ENCODE measurements at regions not wholly inside any gene's neighbourhood (a gene's known extent, or its start where the extent isn't known, plus 50 kb on each side); places are given as distances from the start of the nearest gene placed in this dataset.

- Histone ChIP-seq H3K4me3 (ENCODE audit: insufficient read depth in 1 of 2, low read depth in 1 of 2, low read length in 2 of 2) (no peak overlapping the region), H3K36me3 (ENCODE audit: control insufficient read depth in 1 of 2, insufficient read depth in 2 of 2, low read depth in 1 of 2, low read length in 2 of 2) (peaks cover 5 to 22% of the 10 kb centered on the region in 2 experiments), H4K8ac (ENCODE audit: low read length) (peak overlapping the region; percentile 72), H3K14ac (ENCODE audit: low read length in 2 of 2) (no peak overlapping the region), H3K18ac (ENCODE audit: low read depth in 1 of 2, low read length in 2 of 2) (peak overlapping the region in 1 of 2 experiments; percentile 50), H4K91ac (ENCODE audit: low read length) (peak overlapping the region; percentile 53), H3K79me1 (replicated peaks; ENCODE audit: low read length, poor library complexity, severe bottlenecking) (peaks cover 5% of the 10 kb centered on the region), H2AK5ac (ENCODE audit: low read length, severe bottlenecking) (no peak overlapping the region), H2AFZ (ENCODE audit: low read depth, low read length) (no peak overlapping the region), H2BK15ac (ENCODE audit: low read depth, poor library complexity, severe bottlenecking) (no peak overlapping the region), H3K4ac (ENCODE audit: low read depth in 1 of 2, low read length in 2 of 2) (no peak overlapping the region), H3K23ac (ENCODE audit: low read length in 2 of 2) (no peak overlapping the region), H2BK12ac (ENCODE audit: low read length in 2 of 2) (peak overlapping the region; percentile 28 to 75), H3K4me2 (ENCODE audit: low read length, poor library complexity, severe bottlenecking) (no peak overlapping the region), H2BK5ac (ENCODE audit: low read depth, low read length, poor library complexity, severe bottlenecking) (no peak overlapping the region), H3K9me3 (ENCODE audit: control insufficient read depth, low read length) (no peaks in the 10 kb centered on the region), H3K27ac (ENCODE audit: low read length, poor library complexity, severe bottlenecking) (no peak overlapping the region), H3K9ac (ENCODE audit: low read length) (no peak overlapping the region), H3K27me3 (ENCODE audit: control insufficient read depth in 1 of 2, insufficient read depth in 1 of 2, low read length in 2 of 2) (peaks cover 2 to 20% of the 10 kb centered on the region in 2 experiments), H3K4me1 (ENCODE audit: control insufficient read depth, insufficient read depth, low read depth, low read length) (peaks cover 38% of the 10 kb centered on the region), H2BK120ac (ENCODE audit: low read depth, low read length) (no peak overlapping the region)
- 92% methylated on average over 10 of the region's 10 CpGs for WGBS
- DNase-seq, result no peak
Observed at GRCh38 chr17:64774888-64775540, 112.9 kb upstream of the SMURF2 start.

- Histone ChIP-seq H2BK15ac (ENCODE audit: low read depth, poor library complexity, severe bottlenecking) (peak overlapping the region; percentile 19), H2BK5ac (ENCODE audit: low read depth, low read length, poor library complexity, severe bottlenecking) (no peak overlapping the region), H4K8ac (ENCODE audit: low read length) (peak overlapping the region; percentile 28), H3K9me3 (ENCODE audit: control insufficient read depth, low read length) (no peaks in the 10 kb centered on the region), H2BK12ac (ENCODE audit: low read length in 2 of 2) (no peak overlapping the region), H3K36me3 (ENCODE audit: control insufficient read depth in 1 of 2, insufficient read depth in 2 of 2, low read depth in 1 of 2, low read length in 2 of 2) (peaks cover 5 to 31% of the 10 kb centered on the region in 2 experiments), H3K27me3 (ENCODE audit: control insufficient read depth in 1 of 2, insufficient read depth in 1 of 2, low read length in 2 of 2) (peaks cover 0 to 11% of the 10 kb centered on the region in 2 experiments), H3K4ac (ENCODE audit: low read depth in 1 of 2, low read length in 2 of 2) (no peak overlapping the region), H2AK5ac (ENCODE audit: low read length, severe bottlenecking) (no peak overlapping the region), H2BK120ac (ENCODE audit: low read depth, low read length) (peak overlapping the region; percentile 39), H3K18ac (ENCODE audit: low read depth in 1 of 2, low read length in 2 of 2) (peak overlapping the region in 1 of 2 experiments; percentile 38), H3K14ac (ENCODE audit: low read length in 2 of 2) (no peak overlapping the region), H2AFZ (ENCODE audit: low read depth, low read length) (no peak overlapping the region), H3K9ac (ENCODE audit: low read length) (no peak overlapping the region), H3K27ac (ENCODE audit: low read length, poor library complexity, severe bottlenecking) (no peak overlapping the region), H3K4me2 (ENCODE audit: low read length, poor library complexity, severe bottlenecking) (peak overlapping the region; percentile 20), H3K4me1 (ENCODE audit: control insufficient read depth, insufficient read depth, low read depth, low read length) (peaks cover 33% of the 10 kb centered on the region), H3K4me3 (ENCODE audit: insufficient read depth in 1 of 2, low read depth in 1 of 2, low read length in 2 of 2) (peak overlapping the region in 1 of 2 experiments; percentile 3), H3K23ac (ENCODE audit: low read length in 2 of 2) (no peak overlapping the region), H4K91ac (ENCODE audit: low read length) (no peak overlapping the region), H3K79me1 (replicated peaks; ENCODE audit: low read length, poor library complexity, severe bottlenecking) (peaks cover 5% of the 10 kb centered on the region)
- 35% methylated on average over 17 of the region's 18 CpGs for WGBS
- peak; percentile 85 for DNase-seq
Observed at GRCh38 chr17:64773836-64774761, 112.0 kb upstream of the SMURF2 start.

- peaks cover 28% of the 10 kb centered on the region for H3K4me1 ChIP-seq (ENCODE audit: control insufficient read depth, insufficient read depth, low read depth, low read length)
- WGBS, result 78% methylated on average over 3 of the region's 6 CpGs
- no peak overlapping the region for H3K4me3 ChIP-seq (ENCODE audit: insufficient read depth in 1 of 2, low read depth in 1 of 2, low read length in 2 of 2)
- no peak overlapping the region for H2BK15ac ChIP-seq (ENCODE audit: low read depth, poor library complexity, severe bottlenecking)
- H3K4me2 ChIP-seq (ENCODE audit: low read length, poor library complexity, severe bottlenecking), result no peak overlapping the region
- no peak overlapping the region for H3K23ac ChIP-seq (ENCODE audit: low read length in 2 of 2)
- peaks cover 4 to 38% of the 10 kb centered on the region in 2 experiments for H3K36me3 ChIP-seq (ENCODE audit: control insufficient read depth in 1 of 2, insufficient read depth in 2 of 2, low read depth in 1 of 2, low read length in 2 of 2)
- peaks cover 5% of the 10 kb centered on the region for H3K79me1 ChIP-seq (replicated peaks; ENCODE audit: low read length, poor library complexity, severe bottlenecking)
- no peak overlapping the region for H3K14ac ChIP-seq (ENCODE audit: low read length in 2 of 2)
- H2AFZ ChIP-seq (ENCODE audit: low read depth, low read length), result no peak overlapping the region
- H4K8ac ChIP-seq (ENCODE audit: low read length), result no peak overlapping the region
- no peak overlapping the region for H3K4ac ChIP-seq (ENCODE audit: low read depth in 1 of 2, low read length in 2 of 2)
- peak overlapping the region in 1 of 2 experiments; percentile 38 for H3K18ac ChIP-seq (ENCODE audit: low read depth in 1 of 2, low read length in 2 of 2)
- H2BK120ac ChIP-seq (ENCODE audit: low read depth, low read length), result no peak overlapping the region
- no peaks in the 10 kb centered on the region for H3K9me3 ChIP-seq (ENCODE audit: control insufficient read depth, low read length)
- peak overlapping the region in 1 of 2 experiments; percentile 6 for H2BK12ac ChIP-seq (ENCODE audit: low read length in 2 of 2)
- DNase-seq, result no peak
- no peak overlapping the region for H2BK5ac ChIP-seq (ENCODE audit: low read depth, low read length, poor library complexity, severe bottlenecking)
- no peak overlapping the region for H4K91ac ChIP-seq (ENCODE audit: low read length)
- no peak overlapping the region for H2AK5ac ChIP-seq (ENCODE audit: low read length, severe bottlenecking)
- no peak overlapping the region for H3K27ac ChIP-seq (ENCODE audit: low read length, poor library complexity, severe bottlenecking)
- H3K9ac ChIP-seq (ENCODE audit: low read length), result no peak overlapping the region
- peaks cover 0 to 7% of the 10 kb centered on the region in 2 experiments for H3K27me3 ChIP-seq (ENCODE audit: control insufficient read depth in 1 of 2, insufficient read depth in 1 of 2, low read length in 2 of 2)
Observed at GRCh38 chr17:64773386-64773835, 111.3 kb upstream of the SMURF2 start.

GRCh38 chr17:64772845-64773299 is 110.8 kb upstream of the SMURF2 start:
- Histone ChIP-seq H3K4me3 (ENCODE audit: insufficient read depth in 1 of 2, low read depth in 1 of 2, low read length in 2 of 2) (no peak overlapping the region), H3K9ac (ENCODE audit: low read length) (no peak overlapping the region), H3K9me3 (ENCODE audit: control insufficient read depth, low read length) (no peaks in the 10 kb centered on the region), H3K27me3 (ENCODE audit: control insufficient read depth in 1 of 2, insufficient read depth in 1 of 2, low read length in 2 of 2) (peaks cover 0 to 2% of the 10 kb centered on the region in 2 experiments), H4K8ac (ENCODE audit: low read length) (no peak overlapping the region), H2AFZ (ENCODE audit: low read depth, low read length) (no peak overlapping the region), H2BK15ac (ENCODE audit: low read depth, poor library complexity, severe bottlenecking) (peak overlapping the region; percentile 49), H3K14ac (ENCODE audit: low read length in 2 of 2) (no peak overlapping the region), H3K79me1 (replicated peaks; ENCODE audit: low read length, poor library complexity, severe bottlenecking) (peaks cover 6% of the 10 kb centered on the region), H3K18ac (ENCODE audit: low read depth in 1 of 2, low read length in 2 of 2) (no peak overlapping the region), H3K4me2 (ENCODE audit: low read length, poor library complexity, severe bottlenecking) (no peak overlapping the region), H2AK5ac (ENCODE audit: low read length, severe bottlenecking) (no peak overlapping the region), H2BK120ac (ENCODE audit: low read depth, low read length) (no peak overlapping the region), H2BK12ac (ENCODE audit: low read length in 2 of 2) (no peak overlapping the region), H3K36me3 (ENCODE audit: control insufficient read depth in 1 of 2, insufficient read depth in 2 of 2, low read depth in 1 of 2, low read length in 2 of 2) (peaks cover 0 to 40% of the 10 kb centered on the region in 2 experiments), H3K23ac (ENCODE audit: low read length in 2 of 2) (no peak overlapping the region), H2BK5ac (ENCODE audit: low read depth, low read length, poor library complexity, severe bottlenecking) (no peak overlapping the region), H3K4ac (ENCODE audit: low read depth in 1 of 2, low read length in 2 of 2) (no peak overlapping the region), H3K4me1 (ENCODE audit: control insufficient read depth, insufficient read depth, low read depth, low read length) (peaks cover 23% of the 10 kb centered on the region), H4K91ac (ENCODE audit: low read length) (no peak overlapping the region), H3K27ac (ENCODE audit: low read length, poor library complexity, severe bottlenecking) (no peak overlapping the region)
- DNase-seq, result no peak
- 98% methylated on average over 6 of the region's 6 CpGs for WGBS
